SK-N-SH (cell line): ENCODE measurements at regions not wholly inside any gene's neighbourhood (a gene's known extent, or its start where the extent isn't known, plus 50 kb on each side); places are given as distances from the start of the nearest gene placed in this dataset.

Source experiments
- CTCF ChIA-PET: fragments of 300-600, 350-600 bp; formaldehyde crosslinking; extraction: SDS; loops from one replicate; lab custom pipeline; 2021; lab: Yijun Ruan, JAX
- POLR2A ChIA-PET: fragments of 350-600 bp; sonication (Branson Sonifier 250); formaldehyde crosslinking; extraction: SDS; loops from one replicate; lab custom pipeline; 2020; ENCODE audit warnings: antibody characterized with exemption, inconsistent platforms; lab: Yijun Ruan, JAX
- DNase-seq: peaks from one replicate; pipeline ENCODE4 v3.0.0; 2012
- H2AFZ ChIP-seq: fragments of 200-600 bp; sonication (generic); 2 replicates; pipeline ENCODE4 v1.8.1; 2016; ENCODE audit warnings: antibody characterized with exemption, mild to moderate bottlenecking, low read depth
- H3F3A ChIP-seq: fragments of 200-600 bp; sonication (generic); replicated peaks from 2 replicates; pipeline ENCODE3; 2016; ENCODE audit warnings: antibody characterized with exemption, mild to moderate bottlenecking; ENCODE audit not compliant: insufficient read depth
- H3K27ac ChIP-seq, 2 experiments: fragments of 200-500 bp in 1 of 2; fragments of 200-600 bp in 1 of 2; sonication (Bioruptor generic) in 1 of 2; sonication (generic), shearing (Covaris generic) in 1 of 2; 2 replicates each; pipeline versions ENCODE4 v1.5.1 to v1.6.1; 2014 to 2016; ENCODE audit warnings: low read depth in 2 of 2, inconsistent platforms in 1 of 2, low read length in 1 of 2, mild to moderate bottlenecking in 1 of 2, mixed read lengths in 1 of 2
- H3K27me3 ChIP-seq: fragments of 200-600 bp; sonication (generic), shearing (Covaris generic); 2 replicates; pipeline ENCODE4 v1.6.1; 2016; ENCODE audit warnings: mixed run types; ENCODE audit not compliant: insufficient read depth
- H3K36me3 ChIP-seq, 2 experiments: fragments of 200-500 bp in 1 of 2; fragments of 200-600 bp in 1 of 2; sonication (Bioruptor generic) in 1 of 2; sonication (generic) in 1 of 2; replicated peaks in 1 of 2; 2 replicates each; pipeline versions ENCODE3 to v1.5.1; 2014 to 2016; ENCODE audit warnings: low read length in 1 of 2, mild to moderate bottlenecking in 1 of 2; ENCODE audit not compliant: insufficient read depth in 2 of 2, control insufficient read depth in 1 of 2
- H3K4me1 ChIP-seq, 2 experiments: fragments of 200-500 bp in 1 of 2; fragments of 200-600 bp in 1 of 2; sonication (Bioruptor generic) in 1 of 2; sonication (generic), shearing (Covaris generic) in 1 of 2; 2 replicates each; pipeline versions ENCODE4 v1.5.1 to v1.6.1; 2014 to 2016; ENCODE audit warnings: low read depth in 1 of 2, low read length in 1 of 2, mixed run types in 1 of 2; ENCODE audit not compliant: insufficient read depth in 2 of 2, control insufficient read depth in 1 of 2
- H3K4me2 ChIP-seq: fragments of 200-600 bp; sonication (generic), shearing (Covaris generic); 2 replicates; pipeline ENCODE4 v1.6.1; 2017; ENCODE audit warnings: mixed run types
- H3K4me3 ChIP-seq, 2 experiments: fragments of 200-500 bp in 1 of 2; fragments of 200-600 bp in 1 of 2; sonication (Bioruptor generic) in 1 of 2; sonication (generic), shearing (Covaris generic) in 1 of 2; 2 replicates each; pipeline versions ENCODE4 v1.5.1 to v1.8.1; 2014 to 2016; ENCODE audit warnings: low read depth in 2 of 2, inconsistent platforms in 1 of 2, low read length in 1 of 2, mild to moderate bottlenecking in 1 of 2, mixed read lengths in 1 of 2, moderate library complexity in 1 of 2
- H3K79me2 ChIP-seq: fragments of 200-600 bp; sonication (generic); 2 replicates; pipeline ENCODE4 v1.8.1; 2017; ENCODE audit warnings: mild to moderate bottlenecking; ENCODE audit not compliant: insufficient read depth
- H3K9ac ChIP-seq: fragments of 200-600 bp; sonication (generic); 2 replicates; pipeline ENCODE4 v1.6.1; 2017; ENCODE audit warnings: mixed run types
- H3K9me2 ChIP-seq: fragments of 200-600 bp; sonication (generic); 2 replicates; pipeline ENCODE4 v1.6.1; 2017; ENCODE audit warnings: mixed run types
- H3K9me3 ChIP-seq: fragments of 200-600 bp; sonication (generic); 2 replicates; pipeline ENCODE4 v1.6.1; 2017; ENCODE audit warnings: mixed run types, mild to moderate bottlenecking, moderate library complexity
- H4K20me1 ChIP-seq: fragments of 200-600 bp; sonication (generic); 2 replicates; pipeline ENCODE4 v1.6.1; 2017; ENCODE audit warnings: mild to moderate bottlenecking, mixed run types; ENCODE audit not compliant: insufficient read depth
- GABPA ChIP-seq: IDR thresholded peaks from 2 replicates; pipeline ENCODE4 v1.4.0; 2012; ENCODE audit warnings: low read depth, mild to moderate bottlenecking
- IRF3 ChIP-seq: fragments of 150-350 bp; IDR thresholded peaks from 2 replicates; pipeline ENCODE4 v1.6.1; 2016; ENCODE audit warnings: mild to moderate bottlenecking, low read depth, low read length
- NFIC ChIP-seq: IDR thresholded peaks from 2 replicates; pipeline ENCODE4 v1.4.0; 2012; ENCODE audit warnings: borderline replicate concordance
- NRF1 ChIP-seq: IDR thresholded peaks from 2 replicates; pipeline ENCODE4 v1.6.1; 2012; ENCODE audit warnings: low read depth, mild to moderate bottlenecking, low read length
- POLR2AphosphoS5 ChIP-seq: IDR thresholded peaks from 2 replicates; pipeline ENCODE4 v1.6.1; 2012; ENCODE audit warnings: low read depth, low read length
- RAD21 ChIP-seq: IDR thresholded peaks from 2 replicates; pipeline ENCODE4 v1.6.1; 2012; ENCODE audit warnings: mild to moderate bottlenecking, low read length
- TEAD4 ChIP-seq: IDR thresholded peaks from 2 replicates; pipeline ENCODE4 v1.4.0; 2012; ENCODE audit warnings: mild to moderate bottlenecking, borderline replicate concordance; ENCODE audit not compliant: insufficient read depth
- YY1 ChIP-seq: IDR thresholded peaks from 2 replicates; pipeline ENCODE4 v1.4.0; 2012; ENCODE audit warnings: low read depth, mild to moderate bottlenecking
- ZBTB33 ChIP-seq: IDR thresholded peaks from 2 replicates; pipeline ENCODE4 v1.4.0; 2012; ENCODE audit warnings: low read depth, borderline replicate concordance
- WGBS: methylation state at CpG from one replicate; pipeline ENCODE4 v1.1.6; 2017; ENCODE audit warnings: low lambda C conversion rate; 5-methylcytosine and 5-hydroxymethylcytosine counted together

DNA sequence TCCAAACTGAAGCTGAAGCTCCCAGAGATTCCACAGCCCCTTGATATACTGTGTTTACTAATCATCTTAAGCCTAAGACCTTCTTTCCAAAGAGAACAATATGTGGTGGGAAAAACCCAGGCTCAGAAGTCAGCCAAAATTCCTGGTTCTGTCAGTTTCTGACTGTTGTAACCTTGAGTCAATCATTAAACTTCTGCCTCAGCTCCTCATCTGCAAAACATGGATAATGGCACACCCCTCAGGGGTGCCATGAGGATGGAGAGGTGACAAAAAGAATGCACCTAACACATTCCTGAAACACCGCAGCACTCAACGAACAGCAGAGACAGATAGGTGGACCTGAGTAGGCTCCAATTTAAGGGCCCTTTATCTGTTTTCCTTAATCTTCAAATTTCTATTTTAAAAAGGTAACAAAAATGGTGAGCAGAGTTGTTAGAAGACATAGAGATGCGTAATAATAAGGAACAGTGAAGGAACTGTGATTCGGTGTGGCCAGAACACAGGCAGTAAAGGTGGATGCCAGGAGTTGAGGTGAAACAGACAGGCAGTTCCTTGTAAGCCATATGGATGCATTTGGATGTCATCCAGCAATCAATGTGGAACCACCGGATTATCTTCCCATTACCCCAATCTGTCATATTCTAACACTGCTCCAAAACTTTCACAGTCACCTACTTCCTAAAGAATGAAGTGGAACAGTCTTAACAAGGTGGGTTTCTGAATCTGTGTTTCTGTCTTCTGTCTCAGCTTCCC is 56.6 kb upstream of the DOCK9 start:
- WGBS, result 83% methylated on average over 5 of the region's 5 CpGs
- no peak for DNase-seq
- H3K36me3 ChIP-seq, result no peaks in the 10 kb centered on the region
- H3K4me3 ChIP-seq, result no peak overlapping the region
- no peak overlapping the region for H3K4me2 ChIP-seq
- no peaks in the 10 kb centered on the region for H3K27me3 ChIP-seq
- H3K9me3 ChIP-seq, result no peaks in the 10 kb centered on the region
- H3K79me2 ChIP-seq, result no peaks in the 10 kb centered on the region
- H3K27ac ChIP-seq, result no peak overlapping the region
- H2AFZ ChIP-seq, result no peak overlapping the region
- no peaks in the 10 kb centered on the region; a peak in 2 of 4 replicates for H3K4me1 ChIP-seq
- ChIA-PET CTCF (interaction anchor here (0.6 to 2.8 kb wide), 22 partner anchors 9 to 1179 kb away, joined by 3 to 15 read pairs (median 3); no protein-coding TSS in a partner anchor), POLR2A (no interaction called here)
- no peaks in the 10 kb centered on the region for H3K9me2 ChIP-seq
- no peaks in the 10 kb centered on the region for H4K20me1 ChIP-seq
- no peak overlapping the region for H3K9ac ChIP-seq
- no peak for TF ChIP-seq IRF3
- no peak for TF ChIP-seq YY1
- no peak for TF ChIP-seq NFIC
- no peak for TF ChIP-seq NRF1
- TF ChIP-seq GABPA, result no peak
- TF ChIP-seq, all 33 proteins: peak for 0
- H3F3A ChIP-seq, result peaks cover 10% of the 10 kb centered on the region

GRCh38 chr13:99035715-99036114 is 57.9 kb upstream of the DOCK9 start:
- Histone ChIP-seq H3K9me3 (no peaks in the 10 kb centered on the region), H3F3A (peaks cover 5% of the 10 kb centered on the region), H3K27me3 (no peaks in the 10 kb centered on the region), H3K4me2 (no peak overlapping the region), H3K27ac (no peak overlapping the region), H4K20me1 (no peaks in the 10 kb centered on the region), H3K4me3 (no peak overlapping the region), H3K79me2 (no peaks in the 10 kb centered on the region), H3K4me1 (no peaks in the 10 kb centered on the region; a peak in 1 of 4 replicates), H3K9ac (no peak overlapping the region), H3K9me2 (no peaks in the 10 kb centered on the region), H2AFZ (no peak overlapping the region), H3K36me3 (no peaks in the 10 kb centered on the region)
- TF ChIP-seq POLR2AphosphoS5 (no peak), ZBTB33 (no peak), RAD21 (no peak), TEAD4 (no peak)
- ChIA-PET CTCF (no interaction called here), POLR2A (no interaction called here)
- DNase-seq, result no peak
- WGBS, result 91% methylated on average over 5 of the region's 5 CpGs
